IPS-15b (cell line): ENCODE measurements at regions not wholly inside any gene's neighbourhood (a gene's known extent, or its start where the extent isn't known, plus 50 kb on each side); places are given as distances from the start of the nearest gene placed in this dataset.
"Not testable (repeated sequence)": the region's sequence is repeated elsewhere in the genome, so short reads cannot be mapped to it uniquely, and the experiment has no call there.

Experiments used
- H3K27me3 ChIP-seq: one replicate; pipeline ENCODE4 v1.6.1; 2013; ENCODE audit warnings: low read length; ENCODE audit not compliant: control insufficient read depth, insufficient read depth
- H3K36me3 ChIP-seq: one replicate; pipeline ENCODE4 v1.6.1; 2013; ENCODE audit warnings: low read length; ENCODE audit not compliant: control insufficient read depth, insufficient read depth
- H3K4me1 ChIP-seq: one replicate; pipeline ENCODE4 v1.6.1; 2013; ENCODE audit warnings: mild to moderate bottlenecking, low read length; ENCODE audit not compliant: control insufficient read depth, insufficient read depth
- H3K4me3 ChIP-seq: one replicate; pipeline ENCODE4 v1.5.1; 2013; ENCODE audit warnings: low read depth, low read length
- H3K9ac ChIP-seq: one replicate; pipeline ENCODE4 v1.6.1; 2013; ENCODE audit warnings: low read depth, mild to moderate bottlenecking, low read length
- H3K9me3 ChIP-seq: one replicate; pipeline ENCODE4 v1.6.1; 2013; ENCODE audit warnings: mild to moderate bottlenecking, low read length; ENCODE audit not compliant: control insufficient read depth, insufficient read depth

- Histone ChIP-seq H3K9me3 (no peaks in the 10 kb centered on the region), H3K4me1 (peaks cover 10% of the 10 kb centered on the region), H3K4me3 (peak overlapping the region; percentile 58), H3K36me3 (no peaks in the 10 kb centered on the region), H3K9ac (peak overlapping the region; percentile 37), H3K27me3 (peaks cover 93% of the 10 kb centered on the region)
Observed at GRCh38 chr1:147079400-147080005, 92.8 kb downstream of the PRKAB2 start.

GRCh38 chr1:147078606-147079399, 93.5 kb downstream of the PRKAB2 start:
- H3K9ac ChIP-seq, result no peak overlapping the region
- H3K4me1 ChIP-seq, result peaks cover 10% of the 10 kb centered on the region
- no peaks in the 10 kb centered on the region for H3K9me3 ChIP-seq
- H3K4me3 ChIP-seq, result peak overlapping the region; percentile 58
- peaks cover 100% of the 10 kb centered on the region for H3K27me3 ChIP-seq
- H3K36me3 ChIP-seq, result no peaks in the 10 kb centered on the region

- Histone ChIP-seq H3K4me3 (peak overlapping the region; percentile 58), H3K9ac (no peak overlapping the region), H3K9me3 (no peaks in the 10 kb centered on the region), H3K4me1 (peaks cover 10% of the 10 kb centered on the region), H3K36me3 (no peaks in the 10 kb centered on the region), H3K27me3 (peaks cover 100% of the 10 kb centered on the region)
Observed at GRCh38 chr1:147077936-147078605, 94.2 kb downstream of the PRKAB2 start.

DNA sequence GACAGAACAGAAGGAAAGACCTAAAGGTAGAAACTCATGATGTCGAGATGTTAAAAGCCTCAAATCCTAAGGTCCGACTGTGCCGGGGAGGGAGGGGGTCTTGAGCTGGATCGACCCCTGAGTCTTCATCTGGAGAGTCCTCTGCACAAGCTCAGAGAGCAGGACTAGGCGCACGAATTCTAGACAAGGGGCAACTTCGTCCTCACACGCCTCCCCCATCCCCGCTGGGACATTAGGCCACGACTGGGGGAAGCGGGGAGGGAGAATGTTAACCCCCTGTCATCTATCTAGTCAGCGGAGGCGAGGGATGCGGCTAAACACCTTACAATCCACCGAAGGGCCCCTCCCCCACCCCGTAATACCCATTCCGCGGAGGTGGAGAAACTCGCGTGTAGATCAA, 94.7 kb downstream of the PRKAB2 start:
- peak overlapping the region; percentile 58 for H3K4me3 ChIP-seq
- no peak overlapping the region for H3K9ac ChIP-seq
- H3K4me1 ChIP-seq, result peaks cover 10% of the 10 kb centered on the region
- no peaks in the 10 kb centered on the region for H3K36me3 ChIP-seq
- H3K9me3 ChIP-seq, result no peaks in the 10 kb centered on the region
- peaks cover 100% of the 10 kb centered on the region for H3K27me3 ChIP-seq

DNA sequence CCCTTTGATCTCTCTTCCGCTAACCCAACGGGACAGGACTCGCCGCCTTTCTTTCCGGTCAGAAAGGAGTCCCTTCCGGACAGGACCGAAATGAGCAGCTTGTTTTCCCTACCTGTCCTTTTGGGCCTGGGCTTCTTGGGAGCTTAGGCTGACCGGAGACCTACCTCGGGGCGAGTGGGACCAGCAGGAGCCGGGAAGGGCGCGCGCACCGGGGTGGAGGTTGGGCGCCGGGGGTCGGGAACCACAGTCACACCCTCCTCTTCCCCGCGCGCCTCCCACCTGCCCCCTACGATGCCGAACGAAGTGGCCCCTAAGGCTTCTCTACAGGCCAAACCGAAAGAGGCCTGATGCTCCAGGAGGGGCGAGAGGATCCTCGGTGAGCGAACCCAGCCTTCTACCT, 95.2 kb downstream of the PRKAB2 start:
- Histone ChIP-seq H3K9ac (no peak overlapping the region), H3K36me3 (no peaks in the 10 kb centered on the region), H3K27me3 (peaks cover 100% of the 10 kb centered on the region), H3K9me3 (no peaks in the 10 kb centered on the region), H3K4me3 (peak overlapping the region; percentile 58), H3K4me1 (peaks cover 10% of the 10 kb centered on the region)

- Histone ChIP-seq H3K27me3 (peaks cover 100% of the 10 kb centered on the region), H3K9me3 (no peaks in the 10 kb centered on the region), H3K9ac (no peak overlapping the region), H3K36me3 (no peaks in the 10 kb centered on the region), H3K4me3 (peak overlapping the region; percentile 2), H3K4me1 (peaks cover 10% of the 10 kb centered on the region)
Observed at GRCh38 chr1:147076442-147076841, 95.8 kb downstream of the PRKAB2 start.

DNA sequence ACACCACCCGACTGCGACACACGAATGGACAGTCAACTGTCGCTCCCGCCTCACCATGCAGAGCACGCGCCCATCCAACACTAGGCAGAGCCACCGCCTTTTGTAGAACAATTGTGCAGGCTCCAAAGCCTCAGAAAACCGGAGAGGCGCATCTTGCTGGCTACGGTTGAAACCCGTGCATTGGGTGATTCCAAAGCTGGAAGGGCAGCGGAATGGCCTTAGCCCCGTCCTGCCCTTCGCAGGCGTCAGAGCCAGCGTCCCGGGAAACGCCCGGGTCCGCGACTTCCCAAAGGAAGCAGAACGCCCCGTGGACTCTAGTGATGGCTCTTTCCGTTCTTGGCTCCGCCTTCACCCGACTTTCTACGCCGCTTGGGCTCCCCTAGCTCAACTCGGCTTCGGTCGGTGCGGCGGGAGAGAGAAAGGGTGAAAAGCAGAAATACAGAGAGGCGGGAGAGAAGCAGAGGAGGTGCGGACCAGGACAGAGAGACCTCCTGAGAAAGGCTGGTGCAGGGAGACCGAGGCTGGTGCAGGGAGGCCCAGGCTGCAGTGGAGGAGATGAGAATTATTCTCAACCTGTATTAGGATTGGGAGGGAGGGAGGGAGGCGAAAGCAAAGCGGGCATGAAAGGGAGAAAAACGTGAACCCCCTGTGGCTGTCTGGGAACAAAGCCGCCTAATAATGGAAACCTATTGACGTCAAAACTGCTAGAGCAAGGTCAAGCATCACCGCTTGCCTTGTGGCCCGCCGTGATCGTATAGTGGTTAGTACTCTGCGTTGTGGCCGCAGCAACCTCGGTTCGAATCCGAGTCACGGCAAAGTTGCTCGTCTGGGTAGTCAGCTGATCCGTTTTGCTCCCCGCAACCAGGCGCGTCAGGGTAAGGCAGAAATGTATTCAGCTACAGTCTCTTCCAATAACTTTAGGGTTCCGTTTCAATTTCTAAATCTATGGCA, 99.5 kb downstream of the PRKAB2 start:
- no peaks in the 10 kb centered on the region for H3K9me3 ChIP-seq
- peaks cover 4% of the 10 kb centered on the region for H3K4me1 ChIP-seq
- H3K36me3 ChIP-seq, result no peaks in the 10 kb centered on the region
- H3K27me3 ChIP-seq, result peaks cover 78% of the 10 kb centered on the region
- H3K9ac ChIP-seq, result peak overlapping the region; percentile 12
- peak overlapping the region; percentile 67 for H3K4me3 ChIP-seq

GRCh38 chr1:147071142-147071541, 101.1 kb downstream of the PRKAB2 start:
- no peaks in the 10 kb centered on the region for H3K9me3 ChIP-seq
- no peak overlapping the region for H3K4me3 ChIP-seq
- H3K4me1 ChIP-seq, result no peaks in the 10 kb centered on the region
- peaks cover 62% of the 10 kb centered on the region for H3K27me3 ChIP-seq
- no peak overlapping the region for H3K9ac ChIP-seq
- H3K36me3 ChIP-seq, result no peaks in the 10 kb centered on the region

DNA sequence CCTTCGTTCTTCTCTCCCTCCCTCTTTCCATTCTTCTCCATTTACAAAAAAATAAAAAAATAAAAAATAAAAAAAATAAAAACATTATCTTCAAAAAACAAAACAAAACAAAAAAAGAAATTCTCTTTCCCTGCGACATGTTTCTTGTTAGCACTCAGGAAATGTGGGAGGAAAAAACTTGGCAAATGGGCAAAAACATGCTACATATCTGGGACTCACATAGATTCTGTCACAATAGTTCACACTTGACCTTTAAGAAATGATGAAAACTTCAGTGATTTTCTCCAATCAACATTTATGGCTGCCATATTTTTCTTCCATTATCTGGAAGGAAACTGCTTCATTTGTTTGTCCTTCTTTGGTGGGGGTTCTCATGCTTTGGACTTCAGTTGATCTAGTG, 109.3 kb downstream of the PRKAB2 start:
- Histone ChIP-seq H3K9ac (no peak overlapping the region), H3K27me3 (no peaks in the 10 kb centered on the region), H3K36me3 (no peaks in the 10 kb centered on the region), H3K4me3 (no peak overlapping the region), H3K9me3 (no peaks in the 10 kb centered on the region), H3K4me1 (no peaks in the 10 kb centered on the region)

- not testable (repeated sequence) for H3K4me1 ChIP-seq, H3K27me3 ChIP-seq, H3K36me3 ChIP-seq, H3K9me3 ChIP-seq, H3K9ac ChIP-seq, H3K4me3 ChIP-seq
Observed at GRCh38 chr1:147061880-147062279, 110.4 kb downstream of the PRKAB2 start.

DNA sequence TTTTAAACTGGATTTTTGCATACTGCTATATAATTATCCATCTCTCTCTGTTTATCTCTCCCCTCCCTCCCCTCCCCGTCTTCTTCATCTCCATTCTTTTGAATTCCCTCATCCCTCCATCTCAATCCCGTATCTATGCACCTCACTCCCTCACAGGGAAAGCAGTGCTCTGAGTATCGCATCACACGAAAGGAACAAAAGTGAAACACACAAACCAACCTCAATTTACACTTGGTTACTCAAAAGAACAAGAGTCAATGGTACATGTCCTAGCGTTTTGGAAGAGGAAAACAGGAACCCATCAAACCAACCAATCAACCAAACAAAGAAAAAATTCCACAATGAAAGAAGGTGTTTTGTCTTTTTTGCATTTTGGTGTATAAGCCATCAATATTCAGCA, 115.1 kb downstream of the NBPF12 start:
- H3K27me3 ChIP-seq, result no peaks in the 10 kb centered on the region
- no peaks in the 10 kb centered on the region for H3K36me3 ChIP-seq
- no peak overlapping the region for H3K4me3 ChIP-seq
- no peaks in the 10 kb centered on the region for H3K9me3 ChIP-seq
- H3K9ac ChIP-seq, result no peak overlapping the region
- no peaks in the 10 kb centered on the region for H3K4me1 ChIP-seq
